B cell (primary cell): ENCODE measurements at regions not wholly inside any gene's neighbourhood (a gene's known extent, or its start where the extent isn't known, plus 50 kb on each side); places are given as distances from the start of the nearest gene placed in this dataset.

Experiments used
- EZH2 ChIP-seq: IDR thresholded peaks from 2 replicates; pipeline ENCODE4 v1.6.1; 2012; ENCODE audit warnings: borderline replicate concordance, low read depth, mild to moderate bottlenecking, moderate library complexity, low read length; ENCODE audit not compliant: insufficient read depth, poor library complexity, severe bottlenecking
- TF ChIP-seq, protein P1 (sequence below): fragments of 200-600 bp; IDR thresholded peaks from one replicate; pipeline ENCODE4 v1.8.0; 2022; ENCODE audit warnings: antibody characterized with exemption, mild to moderate bottlenecking

DNA sequence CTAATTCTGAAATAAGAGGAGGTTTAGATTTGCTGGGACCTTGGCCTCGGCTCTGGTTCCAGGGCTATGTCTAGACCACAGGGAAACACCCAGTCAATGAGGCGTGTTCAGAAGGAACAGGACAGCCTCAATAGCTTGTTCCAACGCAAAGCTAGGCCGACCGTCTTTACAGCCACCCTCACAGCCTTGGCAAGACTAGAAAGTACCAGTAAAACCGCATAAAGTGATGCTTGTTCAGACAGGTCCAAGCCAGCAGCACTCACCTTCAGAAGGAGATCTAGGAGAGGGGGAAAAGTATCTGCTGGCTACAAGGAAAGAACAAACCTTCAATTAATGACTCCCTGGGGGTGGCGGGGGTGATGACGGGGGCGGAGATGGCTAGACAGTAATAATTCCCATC is 50.1 kb upstream of the LMTK2 start:
- TF ChIP-seq, protein P1, sequence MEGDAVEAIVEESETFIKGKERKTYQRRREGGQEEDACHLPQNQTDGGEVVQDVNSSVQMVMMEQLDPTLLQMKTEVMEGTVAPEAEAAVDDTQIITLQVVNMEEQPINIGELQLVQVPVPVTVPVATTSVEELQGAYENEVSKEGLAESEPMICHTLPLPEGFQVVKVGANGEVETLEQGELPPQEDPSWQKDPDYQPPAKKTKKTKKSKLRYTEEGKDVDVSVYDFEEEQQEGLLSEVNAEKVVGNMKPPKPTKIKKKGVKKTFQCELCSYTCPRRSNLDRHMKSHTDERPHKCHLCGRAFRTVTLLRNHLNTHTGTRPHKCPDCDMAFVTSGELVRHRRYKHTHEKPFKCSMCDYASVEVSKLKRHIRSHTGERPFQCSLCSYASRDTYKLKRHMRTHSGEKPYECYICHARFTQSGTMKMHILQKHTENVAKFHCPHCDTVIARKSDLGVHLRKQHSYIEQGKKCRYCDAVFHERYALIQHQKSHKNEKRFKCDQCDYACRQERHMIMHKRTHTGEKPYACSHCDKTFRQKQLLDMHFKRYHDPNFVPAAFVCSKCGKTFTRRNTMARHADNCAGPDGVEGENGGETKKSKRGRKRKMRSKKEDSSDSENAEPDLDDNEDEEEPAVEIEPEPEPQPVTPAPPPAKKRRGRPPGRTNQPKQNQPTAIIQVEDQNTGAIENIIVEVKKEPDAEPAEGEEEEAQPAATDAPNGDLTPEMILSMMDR: no peak
- no peak for TF ChIP-seq EZH2
